ENCODE measurements at regions not wholly inside any gene's neighbourhood (a gene's known extent, or its start where the extent isn't known, plus 50 kb on each side); places are given as distances from the start of the nearest gene placed in this dataset.
A peak's percentile ranks its signal among the peaks of the same experiment; 100 is the strongest.
"Not testable (repeated sequence)": the region's sequence is repeated elsewhere in the genome, so short reads cannot be mapped to it uniquely, and the experiment has no call there.

DNA sequence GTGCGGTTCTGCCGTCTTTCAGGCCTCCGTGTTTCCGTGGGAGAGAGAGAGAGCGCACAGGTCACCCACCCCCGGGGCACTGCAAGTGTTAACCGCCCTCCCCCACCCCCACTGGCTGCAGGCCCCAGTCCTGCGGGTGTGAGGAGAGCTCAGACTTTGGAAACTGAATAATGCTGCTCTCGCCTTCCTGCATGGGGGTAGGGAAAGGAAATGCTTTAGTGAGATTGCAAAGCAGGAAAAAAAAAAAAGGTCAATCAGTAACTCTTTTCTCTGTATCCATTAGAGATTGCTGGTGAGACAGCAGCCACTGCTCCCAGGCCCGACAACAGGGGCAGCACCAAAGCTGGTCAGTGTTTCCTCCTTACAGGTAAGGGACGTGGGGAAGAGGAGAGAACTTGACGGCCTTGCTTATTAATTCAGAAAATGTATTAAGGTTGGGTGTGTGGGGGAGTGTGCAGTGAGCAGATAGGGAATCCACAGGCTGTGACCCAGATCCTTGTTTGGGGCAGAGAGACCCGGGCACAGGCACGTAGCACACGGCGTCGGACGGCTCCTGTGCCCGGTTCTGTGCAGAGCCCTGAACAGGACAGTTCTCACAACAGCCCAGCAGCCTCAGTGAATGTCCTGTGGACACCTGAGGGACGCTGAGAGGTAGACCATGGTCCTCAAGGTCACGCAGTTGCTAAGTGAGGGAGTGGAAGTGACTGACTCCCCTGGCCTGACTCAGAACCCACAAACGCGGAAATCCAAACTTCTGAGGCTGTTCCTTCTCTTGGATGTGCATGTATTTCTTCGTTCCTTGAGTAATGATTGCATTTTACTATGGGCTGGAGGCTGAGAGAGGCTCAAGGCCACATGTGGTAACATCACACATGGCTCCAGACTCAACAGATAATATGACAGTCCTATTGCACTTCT, 156.5 kb downstream of the FOXL1 start:
- no peak for DNase-seq (ENCODE audit: low read depth)
- H3K4me3 ChIP-seq (ENCODE audit: low read depth, low read length) = no peak overlapping the region

DNA sequence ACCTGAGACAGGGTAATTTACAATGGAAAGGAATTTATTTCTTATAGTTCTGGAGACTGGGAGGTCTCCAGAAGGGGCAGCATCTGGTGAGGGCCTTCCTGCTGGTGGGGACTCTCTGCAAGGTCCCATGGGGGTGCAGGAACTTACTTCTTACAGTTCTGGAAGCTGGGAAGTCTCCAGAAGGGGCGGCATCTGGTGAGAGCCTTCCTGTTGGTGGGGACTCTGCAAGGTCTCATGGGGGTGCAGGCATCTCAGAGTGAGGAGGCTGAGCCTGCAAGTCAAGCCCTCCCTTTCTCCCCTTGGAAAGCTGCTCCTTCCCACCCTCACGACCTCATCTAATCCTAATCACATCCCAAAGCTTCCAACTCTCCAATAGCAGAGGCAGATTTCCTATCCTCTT, 157.4 kb downstream of the FOXL1 start:
- no peak for DNase-seq (ENCODE audit: low read depth)
- no peak overlapping the region for H3K4me3 ChIP-seq (ENCODE audit: low read depth, low read length)

DNA sequence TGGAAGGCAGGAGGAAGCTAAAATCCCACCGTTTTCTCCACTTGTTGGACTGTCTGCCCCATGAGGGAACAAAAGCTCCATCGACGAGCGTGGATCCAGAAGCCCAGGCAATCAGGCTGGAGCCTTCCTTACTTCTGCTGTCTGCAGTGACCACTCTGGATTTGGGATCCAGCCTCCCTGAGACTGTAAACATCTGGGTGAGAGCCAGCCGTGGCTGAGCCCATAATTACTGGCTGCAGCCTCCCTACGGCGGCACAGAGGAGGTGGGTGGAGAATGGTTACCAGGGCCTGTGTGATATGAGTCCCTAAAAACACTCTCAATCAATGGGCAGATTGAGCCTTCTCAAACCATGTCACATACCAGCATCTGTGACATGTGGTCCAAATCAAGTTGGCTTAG, 158.2 kb downstream of the FOXL1 start:
- no peak overlapping the region for H3K4me3 ChIP-seq (ENCODE audit: low read depth, low read length)
- DNase-seq (ENCODE audit: low read depth) = no peak

- no peak overlapping the region for H3K4me3 ChIP-seq (ENCODE audit: low read depth, low read length)
- no peak for DNase-seq (ENCODE audit: low read depth)
These were observed 158.7 kb downstream of the FOXL1 start for GRCh38 chr16:86737083-86737482.

GRCh38 chr16:86738322-86738721, 160.0 kb downstream of the FOXL1 start:
- not testable (repeated sequence) for DNase-seq (ENCODE audit: low read depth); H3K4me3 ChIP-seq (ENCODE audit: low read depth, low read length)

DNA sequence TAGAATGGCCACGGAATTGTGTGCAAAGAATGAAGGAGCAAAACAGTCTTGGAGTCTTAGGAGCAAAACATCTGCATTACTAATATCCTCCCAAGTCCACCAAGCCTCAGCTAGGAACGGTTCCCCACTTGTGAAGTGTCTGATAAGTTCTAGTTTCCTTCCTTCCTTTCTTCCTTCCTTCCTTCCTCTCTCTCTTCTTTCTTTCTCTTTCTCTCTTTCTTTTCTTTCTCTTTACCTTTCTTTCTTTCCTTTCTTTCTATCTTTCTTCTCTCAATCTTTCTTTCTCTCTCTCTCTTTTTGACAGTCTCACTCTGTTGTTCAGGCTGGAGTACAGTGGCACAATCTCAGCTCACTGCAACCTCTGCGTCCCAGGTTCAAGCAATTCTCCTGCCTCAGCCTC, 160.8 kb downstream of the FOXL1 start:
- H3K4me3 ChIP-seq (ENCODE audit: low read depth, low read length) = no peak overlapping the region
- DNase-seq (ENCODE audit: low read depth) = no peak

DNA sequence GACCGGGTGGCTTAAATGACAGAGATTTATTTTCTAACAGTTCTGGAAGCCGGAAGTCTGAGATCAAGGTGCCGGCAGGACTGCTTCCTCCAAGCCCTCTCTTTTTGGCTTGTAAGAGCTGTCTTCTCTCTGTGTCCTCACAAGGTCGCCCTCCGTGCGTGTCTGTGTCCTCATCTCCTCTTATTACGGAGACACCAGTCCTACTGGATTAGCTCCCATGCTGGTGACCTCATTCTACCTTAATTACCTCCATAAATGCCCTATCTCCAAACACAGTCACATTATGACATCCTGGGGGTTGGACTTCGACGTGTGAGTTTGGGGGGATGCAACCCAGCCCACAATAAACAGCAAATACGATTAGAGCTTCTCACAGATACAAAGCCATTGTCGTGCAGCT, 161.5 kb downstream of the FOXL1 start:
- no peak overlapping the region for H3K4me3 ChIP-seq (ENCODE audit: low read depth, low read length)
- no peak for DNase-seq (ENCODE audit: low read depth)

DNA sequence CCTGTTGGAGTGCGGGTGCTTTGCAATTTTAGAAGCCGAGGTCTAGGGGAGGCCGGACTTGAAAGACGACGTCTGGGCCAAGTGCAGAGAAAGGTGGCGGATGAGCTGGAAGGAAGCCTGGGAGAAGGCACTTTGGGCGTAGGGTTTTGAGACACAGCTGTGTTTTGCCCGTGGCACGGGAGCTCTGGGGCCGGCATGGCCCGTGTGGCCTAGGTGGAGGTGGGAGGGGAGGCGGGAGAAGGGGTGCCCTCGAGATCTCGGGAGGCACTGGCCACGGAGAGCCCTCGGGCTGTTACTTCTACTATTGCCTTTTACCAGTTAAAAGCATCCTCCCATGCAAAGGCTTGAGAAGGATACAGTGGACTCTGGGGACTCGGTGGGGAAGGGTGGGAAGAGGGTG, 161.9 kb downstream of the FOXL1 start:
- no peak for DNase-seq (ENCODE audit: low read depth)
- no peak overlapping the region for H3K4me3 ChIP-seq (ENCODE audit: low read depth, low read length)

DNA sequence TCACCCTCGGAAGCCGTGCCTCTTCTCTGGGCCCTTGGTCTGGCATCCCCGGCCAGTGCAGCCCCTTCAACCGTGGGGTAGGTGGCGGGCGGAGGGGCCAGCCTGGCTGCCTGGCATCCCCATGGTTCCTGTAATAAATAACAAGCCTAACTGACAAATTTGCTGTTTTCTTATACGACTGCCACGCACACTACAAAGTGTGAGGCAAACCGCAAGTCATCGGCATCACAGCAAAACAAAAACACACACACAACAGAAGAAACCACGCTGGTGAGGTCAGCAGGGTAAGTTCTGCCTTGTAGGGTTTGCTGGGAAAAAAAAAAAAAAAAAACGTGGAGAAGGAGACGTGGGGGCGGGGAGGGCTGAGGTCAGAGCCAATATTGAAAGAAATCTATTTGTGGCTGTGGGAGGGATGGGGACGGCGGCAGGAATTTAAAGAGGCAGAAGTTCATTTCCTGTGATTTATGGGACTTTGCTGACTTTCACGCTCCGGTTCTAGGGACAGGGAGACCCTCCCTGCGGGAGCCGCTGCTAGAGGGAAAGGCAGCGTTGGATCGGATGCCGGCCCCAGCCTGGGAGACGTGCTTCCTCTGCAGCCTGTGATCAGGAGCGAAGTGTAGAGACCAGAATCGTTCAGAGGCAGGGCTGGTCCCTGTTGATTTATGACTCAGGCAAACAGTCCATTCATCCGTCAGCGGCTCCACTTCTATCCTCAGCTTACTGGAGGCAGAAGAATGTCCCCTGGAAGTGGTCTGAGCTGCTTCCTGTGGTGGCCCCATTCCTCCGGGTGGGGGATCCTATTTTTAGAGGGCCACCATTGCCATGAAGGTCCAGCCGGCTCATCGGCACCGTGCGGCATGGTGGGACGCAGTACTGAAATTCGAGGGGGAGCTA, 162.8 kb downstream of the FOXL1 start:
- H3K4me3 ChIP-seq (ENCODE audit: low read depth, low read length) = peak overlapping the region; percentile 39
- peak; percentile 64 for DNase-seq (ENCODE audit: low read depth)

GRCh38 chr16:86747761-86748160, 169.4 kb downstream of the FOXL1 start:
- no peak for DNase-seq (ENCODE audit: low read depth)

GRCh38 chr16:86748652-86749051, 170.3 kb downstream of the FOXL1 start:
- no peak overlapping the region for H3K4me3 ChIP-seq (ENCODE audit: low read depth, low read length)
- DNase-seq (ENCODE audit: low read depth) = no peak

More at GRCh38 chr16:86747761-86748160, 169.4 kb downstream of the FOXL1 start:
- no peak overlapping the region for H3K4me3 ChIP-seq (ENCODE audit: low read depth, low read length)

- no peak overlapping the region for H3K4me3 ChIP-seq (ENCODE audit: low read depth, low read length)
- DNase-seq (ENCODE audit: low read depth) = peak; percentile 85
These were observed 173.0 kb downstream of the FOXL1 start for GRCh38 chr16:86751076-86752030.

GRCh38 chr16:86752582-86753175, 174.3 kb downstream of the FOXL1 start:
- DNase-seq (ENCODE audit: low read depth) = no peak
- no peak overlapping the region for H3K4me3 ChIP-seq (ENCODE audit: low read depth, low read length)

DNA sequence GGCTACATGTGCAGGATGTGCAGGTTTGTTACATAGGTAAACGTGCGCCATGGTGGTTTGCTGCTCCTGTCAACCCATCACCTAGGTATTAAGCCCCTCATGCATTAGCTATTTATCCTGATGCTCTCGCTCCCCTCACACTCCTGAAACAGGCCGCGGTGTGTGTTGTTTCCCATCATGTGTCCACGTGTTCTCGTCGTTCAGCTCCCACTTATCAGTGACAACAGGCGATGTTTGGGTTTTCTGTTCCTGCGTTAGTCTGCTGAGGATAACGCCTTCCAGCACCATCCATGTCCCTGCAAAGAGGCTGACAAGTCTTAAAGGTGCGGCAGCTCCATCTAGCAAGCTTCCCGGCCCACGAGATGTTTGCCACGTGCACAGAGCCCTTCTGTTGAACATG, 175.1 kb downstream of the FOXL1 start:
- DNase-seq (ENCODE audit: low read depth) = no peak
- H3K4me3 ChIP-seq (ENCODE audit: low read depth, low read length) = no peak overlapping the region

GRCh38 chr16:86755571-86756006, 177.2 kb downstream of the FOXL1 start:
- H3K4me3 ChIP-seq (ENCODE audit: low read depth, low read length) = no peak overlapping the region

GRCh38 chr16:86756882-86757703, 178.7 kb downstream of the FOXL1 start:
- no peak for DNase-seq (ENCODE audit: low read depth)
- H3K4me3 ChIP-seq (ENCODE audit: low read depth, low read length) = no peak overlapping the region

More at GRCh38 chr16:86755571-86756006, 177.2 kb downstream of the FOXL1 start:
- DNase-seq (ENCODE audit: low read depth) = no peak

DNA sequence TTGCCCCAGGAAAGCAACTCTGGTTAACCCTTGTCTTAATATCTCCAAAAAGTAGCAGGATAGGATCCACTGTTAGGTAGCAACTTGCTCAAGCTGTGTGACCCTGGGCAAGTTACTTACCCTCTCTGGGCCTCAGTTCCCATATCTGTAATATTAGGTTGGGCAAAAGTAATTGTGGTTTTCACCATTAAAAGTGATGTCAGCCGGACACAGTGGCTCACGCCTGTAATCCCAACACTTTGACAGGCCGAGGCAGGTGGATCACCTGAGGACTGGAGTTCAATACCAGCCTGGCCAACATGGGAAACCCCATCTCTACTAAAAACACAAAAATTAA, 179.3 kb downstream of the FOXL1 start:
- no peak for DNase-seq (ENCODE audit: low read depth)
- H3K4me3 ChIP-seq (ENCODE audit: low read depth, low read length) = no peak overlapping the region

DNA sequence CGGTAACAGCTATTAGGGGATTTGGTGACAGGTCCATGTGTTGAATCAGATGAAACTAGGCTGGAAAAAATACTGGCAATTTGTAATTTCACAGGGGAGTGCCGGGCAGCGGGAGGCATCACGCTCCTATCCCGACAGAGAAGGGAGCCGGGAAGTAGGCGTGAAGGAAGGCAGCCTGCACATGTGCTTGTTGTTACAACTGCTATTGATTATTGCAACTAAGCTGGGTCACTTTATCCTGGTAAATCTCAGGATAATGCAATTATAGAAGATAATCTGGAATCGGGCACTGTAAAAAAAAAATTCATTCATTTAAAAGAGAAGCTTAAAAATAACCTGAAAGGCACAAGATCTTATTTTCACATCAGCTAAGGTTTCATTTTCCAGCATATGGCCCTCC, 180.6 kb downstream of the FOXL1 start:
- no peak overlapping the region for H3K4me3 ChIP-seq (ENCODE audit: low read depth, low read length)
- DNase-seq (ENCODE audit: low read depth) = no peak

All from skeletal muscle cell (primary cell).